KMS-11 (cell line): ENCODE measurements at regions not wholly inside any gene's neighbourhood (a gene's known extent, or its start where the extent isn't known, plus 50 kb on each side); places are given as distances from the start of the nearest gene placed in this dataset.

Experiments used
- H2AFZ ChIP-seq: fragments of 200-600 bp; sonication (generic); 2 replicates; pipeline ENCODE4 v1.6.1; 2016; ENCODE audit warnings: antibody characterized with exemption, mixed run types, low read depth
- H3K27ac ChIP-seq: fragments of 200-600 bp; sonication (generic); 2 replicates; pipeline ENCODE4 v1.6.1; 2016; ENCODE audit warnings: mild to moderate bottlenecking, mixed run types
- H3K27me3 ChIP-seq: fragments of 200-600 bp; sonication (generic); 2 replicates; pipeline ENCODE4 v1.6.1; 2017; ENCODE audit warnings: mild to moderate bottlenecking, low read depth, mixed run types, moderate library complexity; ENCODE audit not compliant: insufficient read depth
- H3K36me3 ChIP-seq: fragments of 200-600 bp; sonication (generic); 2 replicates; pipeline ENCODE4 v1.6.1; 2017; ENCODE audit warnings: mild to moderate bottlenecking, mixed run types; ENCODE audit not compliant: insufficient read depth
- H3K4me1 ChIP-seq: fragments of 200-600 bp; sonication (generic); 2 replicates; pipeline ENCODE4 v1.6.1; 2016; ENCODE audit warnings: mild to moderate bottlenecking, low read depth, mixed run types; ENCODE audit not compliant: poor library complexity, severe bottlenecking
- H3K4me2 ChIP-seq: fragments of 200-600 bp; sonication (generic); 2 replicates; pipeline ENCODE4 v1.7.0; 2016; ENCODE audit warnings: mild to moderate bottlenecking, mixed run types
- H3K4me3 ChIP-seq: fragments of 200-600 bp; sonication (generic); IDR thresholded peaks from 2 replicates; pipeline ENCODE4 v1.6.1; 2017; ENCODE audit warnings: low read depth, low read length, mixed read lengths; ENCODE audit not compliant: insufficient read depth
- H3K79me2 ChIP-seq: fragments of 200-600 bp; sonication (generic); 2 replicates; pipeline ENCODE4 v1.6.1; 2016; ENCODE audit warnings: low read depth, mixed run types; ENCODE audit not compliant: insufficient read depth
- H3K9ac ChIP-seq: fragments of 200-600 bp; sonication (generic); 2 replicates; pipeline ENCODE4 v1.6.1; 2016; ENCODE audit warnings: mild to moderate bottlenecking, mixed run types
- H4K20me1 ChIP-seq: fragments of 200-600 bp; sonication (generic); 2 replicates; pipeline ENCODE4 v1.6.1; 2016; ENCODE audit warnings: mild to moderate bottlenecking, mixed run types; ENCODE audit not compliant: insufficient read depth
- CTCF ChIP-seq: fragments of 200-600 bp; sonication (generic); conservative IDR thresholded peaks from 2 replicates; pipeline ENCODE4 v1.6.1; 2017; ENCODE audit warnings: low read depth, mild to moderate bottlenecking, antibody characterized with exemption, low read length, moderate library complexity, mixed read lengths

DNA sequence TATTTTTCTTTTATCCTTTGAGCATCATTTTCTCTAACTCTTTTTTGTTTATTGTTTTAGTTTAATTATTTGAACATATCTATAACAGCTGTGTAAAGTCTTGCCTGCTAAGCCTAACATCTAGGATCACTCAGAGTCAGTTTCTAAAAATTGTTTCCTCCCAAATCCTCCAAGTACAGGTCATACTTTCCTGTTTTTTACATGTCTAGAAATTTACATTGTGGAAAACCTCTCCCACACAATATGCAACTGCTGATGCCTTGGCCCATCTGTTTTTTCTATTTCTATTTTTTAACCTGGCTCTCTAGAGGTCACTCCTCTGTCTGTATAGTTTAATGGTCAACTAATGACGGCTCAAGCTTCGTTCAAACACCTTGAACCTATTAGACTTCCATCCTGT, 261.0 kb downstream of the HRH4 start:
- H2AFZ ChIP-seq, result no peak overlapping the region
- no peak overlapping the region for H3K4me2 ChIP-seq
- H3K79me2 ChIP-seq, result no peaks in the 10 kb centered on the region
- H3K4me1 ChIP-seq, result peaks cover 1% of the 10 kb centered on the region
- H3K27ac ChIP-seq, result no peak overlapping the region
- no peaks in the 10 kb centered on the region for H3K36me3 ChIP-seq
- H4K20me1 ChIP-seq, result no peaks in the 10 kb centered on the region
- TF ChIP-seq CTCF, result no peak
- no peaks in the 10 kb centered on the region for H3K27me3 ChIP-seq
- H3K9ac ChIP-seq, result no peak overlapping the region
- H3K4me3 ChIP-seq, result no peak overlapping the region

DNA sequence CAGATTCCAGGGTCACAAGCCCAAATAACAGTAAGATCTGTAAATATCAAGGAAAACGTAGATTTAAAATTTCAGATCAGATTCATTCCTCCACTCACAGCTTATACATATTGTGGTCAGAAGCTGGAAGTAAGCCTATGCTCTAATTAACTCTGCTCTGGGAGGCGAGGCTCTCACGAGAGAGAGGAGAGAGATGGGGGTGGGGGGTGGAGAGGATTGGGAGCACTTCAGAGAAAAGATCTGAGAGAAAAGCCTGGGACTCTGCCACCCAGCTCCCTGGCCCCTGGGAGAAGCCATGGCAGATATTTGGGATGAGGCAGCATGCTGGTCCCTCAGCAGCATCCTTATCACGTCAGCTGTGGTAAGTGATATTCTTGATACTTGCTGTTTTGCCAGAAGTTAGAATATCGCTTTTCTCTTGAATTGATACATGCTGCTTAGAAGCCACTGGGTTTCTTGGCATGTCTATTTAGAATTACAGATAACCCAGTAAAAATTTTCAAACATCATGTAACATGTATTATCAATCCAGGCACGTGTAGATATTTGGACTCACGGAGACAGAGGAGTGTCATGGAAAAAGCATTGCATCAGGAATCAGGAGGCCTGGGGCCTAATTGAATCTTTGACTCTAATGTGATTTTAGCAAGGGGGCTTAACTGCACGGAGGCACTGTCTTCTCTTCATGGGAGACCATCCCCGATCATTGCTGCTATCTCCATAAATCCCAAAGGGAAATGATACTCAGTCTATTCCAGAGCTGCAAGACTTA, 265.4 kb downstream of the HRH4 start:
- no peaks in the 10 kb centered on the region for H3K79me2 ChIP-seq
- H3K4me3 ChIP-seq, result no peak overlapping the region
- H3K4me1 ChIP-seq, result peaks cover 3% of the 10 kb centered on the region
- H4K20me1 ChIP-seq, result no peaks in the 10 kb centered on the region
- H3K27ac ChIP-seq, result no peak overlapping the region
- H3K4me2 ChIP-seq, result no peak overlapping the region
- no peak for TF ChIP-seq CTCF
- H3K27me3 ChIP-seq, result no peaks in the 10 kb centered on the region
- H3K36me3 ChIP-seq, result no peaks in the 10 kb centered on the region
- H3K9ac ChIP-seq, result no peak overlapping the region
- H2AFZ ChIP-seq, result no peak overlapping the region

DNA sequence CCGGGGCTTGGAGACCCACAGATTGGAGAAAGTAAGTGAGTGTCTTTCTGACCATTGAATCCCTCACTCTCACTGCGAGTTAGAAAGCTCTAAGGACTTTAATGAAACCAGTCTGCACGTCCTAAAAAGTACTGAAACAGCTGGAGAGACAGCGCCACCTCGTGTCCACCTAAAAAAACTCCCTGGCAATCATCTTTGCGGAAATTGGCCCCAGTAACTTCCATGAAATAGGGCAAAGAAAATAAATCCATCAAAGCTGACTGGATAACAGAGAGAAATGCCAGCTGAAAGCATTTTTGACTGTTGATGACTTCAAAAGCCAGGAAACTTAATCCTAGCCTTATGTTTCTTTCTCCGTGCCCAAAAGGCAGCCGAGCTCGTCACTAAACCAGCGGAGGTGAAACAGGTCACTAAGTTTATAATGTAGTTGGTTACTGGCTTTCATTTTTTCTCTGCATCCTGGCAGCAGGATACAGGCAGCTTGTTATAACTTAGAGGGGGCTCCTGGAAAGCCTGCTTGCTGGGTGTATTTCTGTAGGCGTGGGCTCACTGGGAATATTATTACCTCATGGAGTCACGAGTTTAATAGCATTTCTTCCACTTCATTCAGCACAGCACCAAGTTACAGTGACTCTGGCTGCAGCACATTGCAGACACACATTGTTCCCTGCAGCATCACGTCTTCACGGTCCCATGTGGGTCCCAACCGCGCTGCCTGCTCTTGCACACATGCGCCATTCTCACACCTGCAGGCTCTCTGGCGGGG, 266.5 kb downstream of the HRH4 start:
- Histone ChIP-seq H2AFZ (peak overlapping the region; percentile 20; the same call in 1 of the 2 replicates), H3K9ac (no peak overlapping the region), H3K4me1 (peaks cover 3% of the 10 kb centered on the region), H3K4me3 (no peak overlapping the region), H3K27ac (no peak overlapping the region), H3K79me2 (no peaks in the 10 kb centered on the region), H3K4me2 (no peak overlapping the region), H3K36me3 (no peaks in the 10 kb centered on the region), H4K20me1 (no peaks in the 10 kb centered on the region), H3K27me3 (no peaks in the 10 kb centered on the region)
- TF ChIP-seq CTCF, result peak; percentile 98

GRCh38 chr18:24727685-24728084, 267.2 kb downstream of the HRH4 start:
- no peak overlapping the region for H3K4me2 ChIP-seq

More at GRCh38 chr18:24727685-24728084, 267.2 kb downstream of the HRH4 start:
- Histone ChIP-seq H3K27me3 (no peaks in the 10 kb centered on the region), H3K27ac (no peak overlapping the region), H4K20me1 (no peaks in the 10 kb centered on the region), H3K36me3 (no peaks in the 10 kb centered on the region), H3K4me1 (peaks cover 3% of the 10 kb centered on the region), H3K4me3 (no peak overlapping the region), H2AFZ (no peak overlapping the region), H3K79me2 (no peaks in the 10 kb centered on the region), H3K9ac (no peak overlapping the region)
- no peak for TF ChIP-seq CTCF
